Loucy (cell line): ENCODE measurements at regions not wholly inside any gene's neighbourhood (a gene's known extent, or its start where the extent isn't known, plus 50 kb on each side); places are given as distances from the start of the nearest gene placed in this dataset.

Experiments used
- H2AFZ ChIP-seq: fragments of 200-600 bp; sonication (generic); 2 replicates; pipeline ENCODE4 v1.6.0; 2016; ENCODE audit warnings: antibody characterized with exemption, mild to moderate bottlenecking, low read length, moderate library complexity
- H3F3A ChIP-seq: fragments of 200-600 bp; 2 replicates; pipeline ENCODE4 v1.6.0; 2016; ENCODE audit warnings: antibody characterized with exemption, low read depth, mild to moderate bottlenecking
- H3K27me3 ChIP-seq: fragments of 200-600 bp; sonication (generic); 2 replicates; pipeline ENCODE4 v1.6.1; 2014; ENCODE audit warnings: low read length, mild to moderate bottlenecking; ENCODE audit not compliant: insufficient read depth, poor library complexity, severe bottlenecking
- H3K36me3 ChIP-seq: fragments of 200-600 bp; sonication (generic); 2 replicates; pipeline ENCODE4 v1.6.1; 2016; ENCODE audit warnings: low read length; ENCODE audit not compliant: insufficient read depth
- H3K4me1 ChIP-seq: fragments of 200-600 bp; sonication (generic); 2 replicates; pipeline ENCODE4 v1.5.1; 2014; ENCODE audit warnings: low read length, mild to moderate bottlenecking; ENCODE audit not compliant: insufficient read depth, poor library complexity, severe bottlenecking
- H3K4me2 ChIP-seq: fragments of 200-600 bp; sonication (generic); 2 replicates; pipeline ENCODE4 v1.6.0; 2014; ENCODE audit warnings: antibody characterized with exemption, low read length, low read depth, mild to moderate bottlenecking; ENCODE audit not compliant: poor library complexity, severe bottlenecking
- H3K4me3 ChIP-seq: fragments of 200-600 bp; sonication (generic); 2 replicates; pipeline ENCODE4 v1.5.1; 2014; ENCODE audit warnings: low read length, mild to moderate bottlenecking, mixed read lengths; ENCODE audit not compliant: poor library complexity, severe bottlenecking
- H3K79me2 ChIP-seq: fragments of 200-600 bp; sonication (generic); 2 replicates; pipeline ENCODE4 v1.6.1; 2014; ENCODE audit warnings: low read length; ENCODE audit not compliant: insufficient read depth
- H3K9ac ChIP-seq: fragments of 200-600 bp; sonication (generic); 2 replicates; pipeline ENCODE4 v1.6.0; 2014; ENCODE audit warnings: mild to moderate bottlenecking, low read depth, low read length, moderate library complexity; ENCODE audit not compliant: poor library complexity, severe bottlenecking
- H3K9me2 ChIP-seq: fragments of 200-600 bp; sonication (generic); replicated peaks from 2 replicates; pipeline ENCODE4 v1.6.1; 2016; ENCODE audit warnings: low read depth, low read length, mixed read lengths
- H3K9me3 ChIP-seq: fragments of 200-600 bp; sonication (generic); 2 replicates; pipeline ENCODE4 v1.6.1; 2014; ENCODE audit warnings: mild to moderate bottlenecking, antibody characterized with exemption, low read length, low read depth; ENCODE audit not compliant: insufficient read depth
- H4K20me1 ChIP-seq: fragments of 200-600 bp; sonication (generic); 2 replicates; pipeline ENCODE4 v1.6.0; 2014; ENCODE audit warnings: antibody characterized with exemption, low read length, mild to moderate bottlenecking; ENCODE audit not compliant: insufficient read depth, poor library complexity, severe bottlenecking
- EZH2phosphoT487 ChIP-seq: fragments of 200-600 bp; IDR thresholded peaks from 2 replicates; pipeline ENCODE4 v1.6.1; 2018; ENCODE audit warnings: antibody characterized with exemption, mild to moderate bottlenecking, moderate library complexity, borderline replicate concordance
- TF ChIP-seq, protein P1 (sequence below): fragments of 200-600 bp; sonication (generic); conservative IDR thresholded peaks from 2 replicates; pipeline ENCODE4 v1.5.1; 2014; ENCODE audit warnings: mild to moderate bottlenecking, antibody characterized with exemption, low read length

DNA sequence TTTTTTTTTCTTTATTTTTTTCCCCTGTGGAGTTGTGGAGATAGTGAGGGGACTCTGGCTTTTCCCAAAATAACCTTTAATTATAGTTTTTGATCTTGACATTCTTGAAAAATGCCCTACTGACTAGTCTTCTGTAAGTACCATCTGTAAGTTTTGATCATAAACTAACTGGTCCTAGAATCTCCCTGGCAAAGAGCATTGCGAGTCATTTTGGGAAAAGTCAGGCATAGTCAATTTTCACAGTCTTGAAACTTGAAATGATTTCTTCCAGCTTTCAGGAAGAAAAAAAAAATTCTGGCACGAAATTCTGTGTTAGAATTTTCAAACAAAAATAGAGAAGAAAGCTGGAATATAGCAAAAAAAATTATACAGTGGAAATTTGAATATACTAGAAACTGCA, 181.2 kb upstream of the SNX7 start:
- H2AFZ ChIP-seq: no peak overlapping the region
- no peaks in the 10 kb centered on the region for H3K9me2 ChIP-seq
- no peaks in the 10 kb centered on the region for H3K79me2 ChIP-seq
- TF ChIP-seq, protein P1, sequence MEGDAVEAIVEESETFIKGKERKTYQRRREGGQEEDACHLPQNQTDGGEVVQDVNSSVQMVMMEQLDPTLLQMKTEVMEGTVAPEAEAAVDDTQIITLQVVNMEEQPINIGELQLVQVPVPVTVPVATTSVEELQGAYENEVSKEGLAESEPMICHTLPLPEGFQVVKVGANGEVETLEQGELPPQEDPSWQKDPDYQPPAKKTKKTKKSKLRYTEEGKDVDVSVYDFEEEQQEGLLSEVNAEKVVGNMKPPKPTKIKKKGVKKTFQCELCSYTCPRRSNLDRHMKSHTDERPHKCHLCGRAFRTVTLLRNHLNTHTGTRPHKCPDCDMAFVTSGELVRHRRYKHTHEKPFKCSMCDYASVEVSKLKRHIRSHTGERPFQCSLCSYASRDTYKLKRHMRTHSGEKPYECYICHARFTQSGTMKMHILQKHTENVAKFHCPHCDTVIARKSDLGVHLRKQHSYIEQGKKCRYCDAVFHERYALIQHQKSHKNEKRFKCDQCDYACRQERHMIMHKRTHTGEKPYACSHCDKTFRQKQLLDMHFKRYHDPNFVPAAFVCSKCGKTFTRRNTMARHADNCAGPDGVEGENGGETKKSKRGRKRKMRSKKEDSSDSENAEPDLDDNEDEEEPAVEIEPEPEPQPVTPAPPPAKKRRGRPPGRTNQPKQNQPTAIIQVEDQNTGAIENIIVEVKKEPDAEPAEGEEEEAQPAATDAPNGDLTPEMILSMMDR: no peak
- TF ChIP-seq EZH2phosphoT487: no peak
- H3K27me3 ChIP-seq: no peaks in the 10 kb centered on the region
- H3K9me3 ChIP-seq: no peaks in the 10 kb centered on the region
- no peaks in the 10 kb centered on the region for H3F3A ChIP-seq
- no peak overlapping the region for H3K4me2 ChIP-seq
- no peak overlapping the region for H3K4me3 ChIP-seq
- H3K4me1 ChIP-seq: no peaks in the 10 kb centered on the region
- H4K20me1 ChIP-seq: no peaks in the 10 kb centered on the region
- no peaks in the 10 kb centered on the region for H3K36me3 ChIP-seq
- no peak overlapping the region for H3K9ac ChIP-seq

DNA sequence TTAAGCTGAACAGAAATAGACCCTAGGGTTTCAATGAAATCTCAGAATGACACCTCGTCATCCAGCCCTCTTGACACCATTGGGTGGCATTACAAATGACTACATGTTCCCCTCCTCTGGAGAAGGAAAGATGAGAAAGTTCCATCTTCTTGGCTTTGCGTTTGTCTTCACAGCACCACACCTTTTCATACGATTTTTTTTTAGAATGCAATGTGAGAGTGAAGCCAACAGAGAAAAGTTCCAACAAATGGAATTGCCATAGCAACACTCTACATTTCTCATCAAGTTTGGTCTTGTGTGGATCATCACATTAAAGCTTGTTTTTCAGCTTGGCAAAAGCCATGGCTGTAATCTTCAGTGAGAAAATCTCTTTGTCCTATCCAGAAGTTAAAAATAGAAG, 183.4 kb upstream of the SNX7 start:
- H3F3A ChIP-seq: no peaks in the 10 kb centered on the region
- no peaks in the 10 kb centered on the region for H4K20me1 ChIP-seq
- no peaks in the 10 kb centered on the region for H3K4me1 ChIP-seq
- no peak overlapping the region for H3K4me3 ChIP-seq
- H3K36me3 ChIP-seq: no peaks in the 10 kb centered on the region
- no peaks in the 10 kb centered on the region for H3K79me2 ChIP-seq
- TF ChIP-seq EZH2phosphoT487: no peak
- TF ChIP-seq, protein P1: no peak
- H3K9me3 ChIP-seq: no peaks in the 10 kb centered on the region
- no peak overlapping the region for H3K4me2 ChIP-seq
- H2AFZ ChIP-seq: no peak overlapping the region
- no peaks in the 10 kb centered on the region for H3K9me2 ChIP-seq
- H3K9ac ChIP-seq: no peak overlapping the region
- H3K27me3 ChIP-seq: no peaks in the 10 kb centered on the region

DNA sequence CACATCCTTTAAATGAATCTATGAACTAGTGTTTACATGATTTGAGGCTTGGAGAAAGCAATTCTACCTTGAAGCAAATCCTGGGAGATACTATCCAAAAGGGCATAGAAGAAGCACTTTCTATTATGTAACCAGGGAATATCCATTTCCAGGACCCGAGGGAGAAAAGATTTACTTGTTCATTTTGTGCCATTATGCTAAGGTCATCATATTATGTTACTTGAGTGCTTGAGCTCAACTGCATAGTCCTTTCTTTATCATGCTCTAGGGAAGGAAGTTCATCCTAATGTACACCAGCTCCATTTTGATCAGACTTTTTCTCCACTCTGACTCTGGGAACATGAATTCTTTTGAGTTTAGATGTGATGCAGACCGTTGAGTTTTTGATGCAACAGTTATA, 188.6 kb upstream of the SNX7 start:
- H3K4me1 ChIP-seq: no peaks in the 10 kb centered on the region
- no peaks in the 10 kb centered on the region for H3F3A ChIP-seq
- H3K4me2 ChIP-seq: no peak overlapping the region
- no peaks in the 10 kb centered on the region for H3K27me3 ChIP-seq
- no peaks in the 10 kb centered on the region for H3K9me3 ChIP-seq
- H3K79me2 ChIP-seq: no peaks in the 10 kb centered on the region
- H3K9me2 ChIP-seq: no peaks in the 10 kb centered on the region
- H3K9ac ChIP-seq: no peak overlapping the region
- TF ChIP-seq EZH2phosphoT487: no peak
- TF ChIP-seq, protein P1: no peak
- H3K36me3 ChIP-seq: no peaks in the 10 kb centered on the region
- H4K20me1 ChIP-seq: no peaks in the 10 kb centered on the region
- no peak overlapping the region for H3K4me3 ChIP-seq
- no peak overlapping the region for H2AFZ ChIP-seq
